A549 (cell line): ENCODE measurements at regions not wholly inside any gene's neighbourhood (a gene's known extent, or its start where the extent isn't known, plus 50 kb on each side); places are given as distances from the start of the nearest gene placed in this dataset.
A peak's percentile ranks its signal among the peaks of the same experiment; 100 is the strongest.

ENCODE experiments used
- ATAC-seq, 2 experiments: fragments of 200-7000 bp in 1 of 2; fragments of >200 bp in 1 of 2; cut with Nextera tagmentation in 1 of 2; cut with Tn5 transposase in 1 of 2; 3 replicates each; pipeline versions ENCODE4 v1.8.0 to v1.9.1; 2018 to 2020; ENCODE audit warnings: mild to moderate bottlenecking in 1 of 2, moderate library complexity in 1 of 2
- CTCF ChIA-PET: fragments of 300-600 bp; sonication (Branson Sonifier 250); formaldehyde crosslinking; extraction: SDS; loops from one replicate; lab custom pipeline; 2021; ENCODE audit warnings: antibody characterized with exemption, inconsistent platforms; lab: Yijun Ruan, JAX
- POLR2A ChIA-PET: fragments of 350-600 bp; formaldehyde crosslinking; extraction: SDS; loops from one replicate; lab custom pipeline; 2021; ENCODE audit warnings: antibody characterized with exemption, inconsistent platforms; lab: Yijun Ruan, JAX
- DNase-seq, 2 experiments: peaks; one replicate each; pipeline versions ENCODE4 v3.0.0 to v3.0.0-alpha.2; 2011 to 2016; ENCODE audit warnings: low read depth in 1 of 2, low spot score in 1 of 2
- FAIRE-seq: peaks from 2 replicates; lab custom pipeline; 2011; peaks lifted over from hg19 to GRCh38; lab: Jason Lieb, UNC
- H3K27ac ChIP-seq, 2 experiments: fragments of >200 bp; sonication (Bioruptor Twin); formaldehyde crosslinking; 3 replicates each; pipeline ENCODE4 v1.5.1; 2016 to 2017
- H3K4me1 ChIP-seq: fragments of >200 bp; sonication (Bioruptor Twin); formaldehyde crosslinking; 3 replicates; pipeline ENCODE4 v1.6.1; 2016
- H3K4me2 ChIP-seq: fragments of >200 bp; sonication (Bioruptor Twin); formaldehyde crosslinking; 3 replicates; pipeline ENCODE4 v1.6.1; 2016
- H3K4me3 ChIP-seq: fragments of >200 bp; sonication (Bioruptor Twin); formaldehyde crosslinking; 3 replicates; pipeline ENCODE4 v1.5.1; 2016
- H3K9me3 ChIP-seq: fragments of >200 bp; sonication (Bioruptor Twin); formaldehyde crosslinking; 3 replicates; pipeline ENCODE4 v1.6.1; 2016
- BHLHE40 ChIP-seq: IDR thresholded peaks from 2 replicates; pipeline ENCODE4 v1.6.1; 2012; ENCODE audit warnings: low read depth, low read length, inconsistent platforms
- CBX2 ChIP-seq: fragments of 200-600 bp; sonication (generic); IDR thresholded peaks from 2 replicates; pipeline ENCODE4 v1.6.1; 2016; ENCODE audit warnings: low read depth, mild to moderate bottlenecking, borderline replicate concordance
- CEBPB ChIP-seq, 2 experiments: fragments of >200 bp in 1 of 2; sonication (Bioruptor Twin) in 1 of 2; formaldehyde crosslinking in 1 of 2; IDR thresholded peaks; 2 replicates each; pipeline ENCODE4 v1.6.1; 2012 to 2016
- EHMT2 ChIP-seq: fragments of 200-600 bp; sonication (generic); IDR thresholded peaks from 2 replicates; pipeline ENCODE4 v1.6.1; 2016; ENCODE audit warnings: antibody characterized with exemption, low read depth, mild to moderate bottlenecking, moderate library complexity
- EP300 ChIP-seq, 2 experiments: fragments of >200 bp; sonication (Bioruptor Twin); formaldehyde crosslinking; IDR thresholded peaks; 2 replicates in 1 of 2; 3 replicates in 1 of 2; pipeline ENCODE4 v1.6.1; 2016 to 2017
- FOSB ChIP-seq: fragments of 250-450 bp; sonication (Bioruptor Pico); IDR thresholded peaks from 2 replicates; pipeline ENCODE4 v1.5.0; 2020; ENCODE audit warnings: mild to moderate bottlenecking, moderate library complexity
- FOSL2 ChIP-seq, 2 experiments: fragments of 450-650 bp in 1 of 2; fragments of >200 bp in 1 of 2; sonication (Bioruptor Twin) in 1 of 2; formaldehyde crosslinking; IDR thresholded peaks; 2 replicates each; pipeline versions ENCODE4 v1.5.0 to v1.6.1; 2016 to 2020; ENCODE audit warnings: mild to moderate bottlenecking in 1 of 2, moderate library complexity in 1 of 2
- GATA3 ChIP-seq: IDR thresholded peaks from 2 replicates; pipeline ENCODE4 v1.6.1; 2012; ENCODE audit warnings: borderline replicate concordance
- HOXA7 ChIP-seq: fragments of 250-450 bp; sonication (Bioruptor Pico); IDR thresholded peaks from 2 replicates; pipeline ENCODE4 v1.5.0; 2020; ENCODE audit warnings: mild to moderate bottlenecking, moderate library complexity
- HOXB13 ChIP-seq: fragments of 250-450 bp; sonication (Bioruptor Pico); IDR thresholded peaks from 2 replicates; pipeline ENCODE4 v1.5.0; 2020; ENCODE audit warnings: low read depth, mild to moderate bottlenecking, moderate library complexity
- MAZ ChIP-seq: fragments of 150-350 bp; IDR thresholded peaks from 2 replicates; pipeline ENCODE4 v1.6.1; 2014; ENCODE audit warnings: antibody characterized with exemption, low read depth, low read length, borderline replicate concordance
- NFE2L2 ChIP-seq: fragments of 150-350 bp; conservative IDR thresholded peaks from 2 replicates; pipeline ENCODE4 v1.6.1; 2014; ENCODE audit warnings: low read length
- PHF8 ChIP-seq: fragments of 200-600 bp; sonication (generic); IDR thresholded peaks from 2 replicates; pipeline ENCODE4 v1.6.1; 2016; ENCODE audit warnings: low read depth, mild to moderate bottlenecking, antibody characterized with exemption, moderate library complexity, borderline replicate concordance
- POLR2AphosphoS2 ChIP-seq: conservative IDR thresholded peaks from 2 replicates; pipeline ENCODE4 v1.6.1; 2012; ENCODE audit warnings: low read length, improper control_type of control experiment, inconsistent platforms
- RCOR1 ChIP-seq: fragments of 150-350 bp; IDR thresholded peaks from 2 replicates; pipeline ENCODE4 v1.6.1; 2014; ENCODE audit warnings: antibody characterized with exemption, low read length, low read depth
- TFCP2L1 ChIP-seq: fragments of 250-450 bp; sonication (Bioruptor Pico); IDR thresholded peaks from 2 replicates; pipeline ENCODE4 v1.5.0; 2021; ENCODE audit warnings: mild to moderate bottlenecking
- ZNF302 ChIP-seq: fragments of 250-450 bp; sonication (Bioruptor Pico); IDR thresholded peaks from 2 replicates; pipeline ENCODE4 v1.9.0; 2021; ENCODE audit warnings: inconsistent platforms, mild to moderate bottlenecking, moderate library complexity
- WGBS: methylation state at CpG from one replicate; pipeline ENCODE4 v1.1.6; 2017; ENCODE audit errors: missing lambda C conversion rate; 5-methylcytosine and 5-hydroxymethylcytosine counted together
- TF ChIP-seq, protein P1 (sequence below): fragments of 450-650 bp; IDR thresholded peaks from 2 replicates; pipeline ENCODE4 v1.6.1; 2014; ENCODE audit warnings: antibody characterized with exemption
- TF ChIP-seq, protein P2 (sequence below): fragments of 200-600 bp; sonication (generic); IDR thresholded peaks from 2 replicates; pipeline ENCODE4 v1.6.1; 2016; ENCODE audit warnings: antibody characterized with exemption, mild to moderate bottlenecking, moderate library complexity
- TF ChIP-seq, protein P3 (sequence below): fragments of >200 bp; sonication (Bioruptor Twin); formaldehyde crosslinking; IDR thresholded peaks from 3 replicates; pipeline ENCODE4 v1.6.1; 2016
- TF ChIP-seq, protein P4 (sequence below): fragments of >200 bp; sonication (Bioruptor Twin); formaldehyde crosslinking; IDR thresholded peaks from 2 replicates; pipeline ENCODE4 v1.6.1; 2016

DNA sequence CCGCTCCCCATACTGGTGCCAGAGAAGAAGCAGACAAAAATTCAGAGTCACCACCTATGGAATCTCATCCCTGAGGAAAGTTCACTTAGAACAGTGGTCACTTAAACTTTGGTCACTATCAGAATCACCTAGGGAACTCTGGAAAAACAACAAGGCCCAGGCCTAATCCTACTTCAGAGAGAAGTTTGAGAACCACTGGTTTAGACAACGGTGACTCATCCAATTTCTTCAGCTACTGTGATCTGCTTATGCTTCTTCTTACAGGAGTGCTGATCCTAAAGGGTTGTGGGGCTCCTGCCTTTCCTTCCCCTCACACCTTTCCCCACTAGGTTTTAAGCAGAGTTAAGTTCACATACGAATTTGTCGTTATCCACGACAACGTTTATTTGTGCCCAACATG lies 194.7 kb upstream of the KLF4 start:
- TF ChIP-seq CEBPB (IDR thresholded peaks at IDR 0.05) = no peak
- TF ChIP-seq TFCP2L1 (CRISPR knock-in tag) = no peak
- TF ChIP-seq, protein P1, sequence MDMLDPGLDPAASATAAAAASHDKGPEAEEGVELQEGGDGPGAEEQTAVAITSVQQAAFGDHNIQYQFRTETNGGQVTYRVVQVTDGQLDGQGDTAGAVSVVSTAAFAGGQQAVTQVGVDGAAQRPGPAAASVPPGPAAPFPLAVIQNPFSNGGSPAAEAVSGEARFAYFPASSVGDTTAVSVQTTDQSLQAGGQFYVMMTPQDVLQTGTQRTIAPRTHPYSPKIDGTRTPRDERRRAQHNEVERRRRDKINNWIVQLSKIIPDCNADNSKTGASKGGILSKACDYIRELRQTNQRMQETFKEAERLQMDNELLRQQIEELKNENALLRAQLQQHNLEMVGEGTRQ = no peak
- TF ChIP-seq FOSL2 (IDR thresholded peaks at IDR 0.05) = no peak
- TF ChIP-seq FOSL2 (CRISPR knock-in tag; IDR thresholded peaks at IDR 0.05) = peak; percentile 22; the same call in 1 of the 2 replicates
- no peak for TF ChIP-seq PHF8
- no peak for TF ChIP-seq FOSB
- ChIA-PET POLR2A (no interaction called here), CTCF (no interaction called here)
- 90% methylated on average over 6 of the region's 6 CpGs for WGBS
- H3K4me2 ChIP-seq = no peak overlapping the region
- H3K4me3 ChIP-seq = no peak overlapping the region
- H3K9me3 ChIP-seq = no peaks in the 10 kb centered on the region
- ATAC-seq (no peak), DNase-seq (peak in 1 of 2 experiments; percentile 9), FAIRE-seq (no peak)
- no peaks in the 10 kb centered on the region for H3K4me1 ChIP-seq
- no peak overlapping the region for H3K27ac ChIP-seq

DNA sequence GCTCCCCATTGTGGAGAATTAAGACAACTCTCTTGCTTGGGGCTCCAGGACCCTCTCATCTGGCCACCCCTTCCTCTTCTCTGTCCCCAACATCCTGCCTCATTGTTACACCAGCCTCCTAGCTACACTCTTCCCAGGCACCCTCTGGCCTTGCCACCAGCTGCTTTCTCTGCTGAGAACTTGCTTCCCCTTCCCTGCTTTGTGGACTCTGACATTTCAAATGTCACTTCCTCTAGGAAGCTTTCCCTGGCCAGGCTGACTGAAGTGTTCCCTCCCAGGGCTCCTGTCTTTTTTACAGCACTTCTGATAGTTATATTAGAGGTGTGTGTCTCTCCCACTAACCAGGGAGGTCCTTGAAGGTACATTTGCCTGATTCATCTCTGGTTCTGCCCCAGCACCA lies 194.0 kb upstream of the KLF4 start:
- ChIA-PET POLR2A (no interaction called here), CTCF (interaction anchor here (0.6 kb wide), 2 partner anchors 364 to 883 kb away, joined by 3 read pairs; no protein-coding TSS in a partner anchor)
- Histone ChIP-seq H3K4me1 (no peaks in the 10 kb centered on the region), H3K4me3 (no peak overlapping the region), H3K27ac (no peak overlapping the region), H3K4me2 (no peak overlapping the region), H3K9me3 (no peaks in the 10 kb centered on the region)
- no peak for ATAC-seq
- DNase-seq = no peak
- FAIRE-seq = no peak
- TF ChIP-seq, protein P2, sequence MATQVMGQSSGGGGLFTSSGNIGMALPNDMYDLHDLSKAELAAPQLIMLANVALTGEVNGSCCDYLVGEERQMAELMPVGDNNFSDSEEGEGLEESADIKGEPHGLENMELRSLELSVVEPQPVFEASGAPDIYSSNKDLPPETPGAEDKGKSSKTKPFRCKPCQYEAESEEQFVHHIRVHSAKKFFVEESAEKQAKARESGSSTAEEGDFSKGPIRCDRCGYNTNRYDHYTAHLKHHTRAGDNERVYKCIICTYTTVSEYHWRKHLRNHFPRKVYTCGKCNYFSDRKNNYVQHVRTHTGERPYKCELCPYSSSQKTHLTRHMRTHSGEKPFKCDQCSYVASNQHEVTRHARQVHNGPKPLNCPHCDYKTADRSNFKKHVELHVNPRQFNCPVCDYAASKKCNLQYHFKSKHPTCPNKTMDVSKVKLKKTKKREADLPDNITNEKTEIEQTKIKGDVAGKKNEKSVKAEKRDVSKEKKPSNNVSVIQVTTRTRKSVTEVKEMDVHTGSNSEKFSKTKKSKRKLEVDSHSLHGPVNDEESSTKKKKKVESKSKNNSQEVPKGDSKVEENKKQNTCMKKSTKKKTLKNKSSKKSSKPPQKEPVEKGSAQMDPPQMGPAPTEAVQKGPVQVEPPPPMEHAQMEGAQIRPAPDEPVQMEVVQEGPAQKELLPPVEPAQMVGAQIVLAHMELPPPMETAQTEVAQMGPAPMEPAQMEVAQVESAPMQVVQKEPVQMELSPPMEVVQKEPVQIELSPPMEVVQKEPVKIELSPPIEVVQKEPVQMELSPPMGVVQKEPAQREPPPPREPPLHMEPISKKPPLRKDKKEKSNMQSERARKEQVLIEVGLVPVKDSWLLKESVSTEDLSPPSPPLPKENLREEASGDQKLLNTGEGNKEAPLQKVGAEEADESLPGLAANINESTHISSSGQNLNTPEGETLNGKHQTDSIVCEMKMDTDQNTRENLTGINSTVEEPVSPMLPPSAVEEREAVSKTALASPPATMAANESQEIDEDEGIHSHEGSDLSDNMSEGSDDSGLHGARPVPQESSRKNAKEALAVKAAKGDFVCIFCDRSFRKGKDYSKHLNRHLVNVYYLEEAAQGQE = no peak
- TF ChIP-seq EP300 (IDR thresholded peaks at IDR 0.05) = no peak
- no peak for TF ChIP-seq RCOR1
- no peak for TF ChIP-seq HOXA7
- TF ChIP-seq TFCP2L1 (CRISPR knock-in tag) = no peak
- no peak for TF ChIP-seq PHF8
- TF ChIP-seq POLR2AphosphoS2 = no peak
- no peak for TF ChIP-seq FOSL2 (IDR thresholded peaks at IDR 0.05)
- no peak for TF ChIP-seq FOSL2 (CRISPR knock-in tag; IDR thresholded peaks at IDR 0.05)
- no peak for TF ChIP-seq BHLHE40
- no peak for TF ChIP-seq MAZ
- TF ChIP-seq HOXB13 (CRISPR knock-in tag) = no peak
- TF ChIP-seq GATA3 = no peak
- no peak for TF ChIP-seq CBX2
- no peak for TF ChIP-seq ZNF302
- TF ChIP-seq, protein P3, sequence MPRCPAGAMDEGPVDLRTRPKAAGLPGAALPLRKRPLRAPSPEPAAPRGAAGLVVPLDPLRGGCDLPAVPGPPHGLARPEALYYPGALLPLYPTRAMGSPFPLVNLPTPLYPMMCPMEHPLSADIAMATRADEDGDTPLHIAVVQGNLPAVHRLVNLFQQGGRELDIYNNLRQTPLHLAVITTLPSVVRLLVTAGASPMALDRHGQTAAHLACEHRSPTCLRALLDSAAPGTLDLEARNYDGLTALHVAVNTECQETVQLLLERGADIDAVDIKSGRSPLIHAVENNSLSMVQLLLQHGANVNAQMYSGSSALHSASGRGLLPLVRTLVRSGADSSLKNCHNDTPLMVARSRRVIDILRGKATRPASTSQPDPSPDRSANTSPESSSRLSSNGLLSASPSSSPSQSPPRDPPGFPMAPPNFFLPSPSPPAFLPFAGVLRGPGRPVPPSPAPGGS = no peak
- TF ChIP-seq EHMT2 = no peak
- no peak for TF ChIP-seq FOSB
- TF ChIP-seq, protein P4, sequence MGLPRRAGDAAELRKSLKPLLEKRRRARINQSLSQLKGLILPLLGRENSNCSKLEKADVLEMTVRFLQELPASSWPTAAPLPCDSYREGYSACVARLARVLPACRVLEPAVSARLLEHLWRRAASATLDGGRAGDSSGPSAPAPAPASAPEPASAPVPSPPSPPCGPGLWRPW = no peak
- no peak for TF ChIP-seq NFE2L2
